ENCODE measurements at regions not wholly inside any gene's neighbourhood (a gene's known extent, or its start where the extent isn't known, plus 50 kb on each side); places are given as distances from the start of the nearest gene placed in this dataset.
"Not testable (repeated sequence)": the region's sequence is repeated elsewhere in the genome, so short reads cannot be mapped to it uniquely, and the experiment has no call there.

DNA sequence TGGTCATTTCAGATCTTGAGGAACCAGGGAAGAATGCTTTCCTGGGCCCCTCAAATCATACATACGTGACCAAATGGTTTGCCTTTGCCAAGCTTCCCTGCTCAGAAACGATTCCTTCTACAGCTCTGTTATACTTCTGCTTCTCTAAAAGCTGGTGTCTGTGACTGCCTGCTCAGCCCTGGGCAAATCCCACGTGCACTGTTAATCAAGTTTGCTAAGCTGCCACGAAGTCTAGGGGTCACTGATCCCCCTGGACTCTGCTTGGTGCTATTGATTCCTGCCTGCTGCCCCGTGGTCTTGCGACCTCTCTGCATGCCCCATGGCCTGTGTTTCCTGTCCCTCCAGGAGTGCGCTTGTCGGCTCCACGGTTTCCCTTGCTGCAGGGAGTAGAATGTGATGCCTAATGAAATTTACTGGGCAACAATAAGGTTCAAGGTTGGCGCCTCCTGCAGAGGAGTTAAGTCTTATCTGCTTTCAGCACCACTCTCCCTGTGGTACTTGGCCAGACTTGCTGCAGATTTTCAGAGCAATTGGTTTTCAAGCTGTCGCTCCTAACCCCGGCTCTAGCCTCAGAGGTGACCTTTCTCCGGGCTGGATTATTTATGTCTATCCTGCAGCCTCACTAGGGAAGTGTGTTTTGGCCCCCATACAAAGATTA, 201.6 kb upstream of the FZD8 start:
- in situ Hi-C loops (cut with HindIII; ENCODE audit: low sequenced_read_pairs), result no loop called here

GRCh38 chr10:35838054-35838453, 196.0 kb upstream of the FZD8 start:
- in situ Hi-C loops (cut with HindIII; ENCODE audit: low sequenced_read_pairs), result no loop called here

- in situ Hi-C loops (cut with HindIII; ENCODE audit: low sequenced_read_pairs), result no loop called here
These were observed 193.4 kb upstream of the FZD8 start for GRCh38 chr10:35835545-35835944.

GRCh38 chr10:35834877-35835494, 192.9 kb upstream of the FZD8 start:
- in situ Hi-C loops (cut with HindIII; ENCODE audit: low sequenced_read_pairs), result no loop called here

GRCh38 chr10:35827783-35828182, 185.7 kb upstream of the FZD8 start:
- in situ Hi-C loops (cut with HindIII; ENCODE audit: low sequenced_read_pairs), result no loop called here

DNA sequence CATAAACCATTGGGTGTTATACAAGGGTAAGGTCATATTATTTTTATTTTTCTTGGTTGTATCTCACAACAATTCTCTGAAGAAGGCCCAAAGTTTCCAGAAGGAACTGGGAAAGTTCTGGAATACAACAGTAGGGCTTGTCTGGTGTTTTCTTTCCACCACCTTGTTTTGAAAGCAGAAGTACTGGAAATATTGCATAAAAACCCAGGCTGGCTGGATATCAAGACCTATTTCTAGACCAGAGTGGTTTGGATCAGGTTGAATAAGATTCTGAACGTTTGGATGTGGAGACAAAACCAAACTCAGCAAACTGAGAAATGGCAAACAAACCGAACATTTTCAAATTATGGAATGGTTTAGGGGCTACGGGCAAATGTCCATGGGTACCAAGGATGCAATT, 182.6 kb upstream of the FZD8 start:
- in situ Hi-C loops (cut with HindIII; ENCODE audit: low sequenced_read_pairs), result no loop called here

DNA sequence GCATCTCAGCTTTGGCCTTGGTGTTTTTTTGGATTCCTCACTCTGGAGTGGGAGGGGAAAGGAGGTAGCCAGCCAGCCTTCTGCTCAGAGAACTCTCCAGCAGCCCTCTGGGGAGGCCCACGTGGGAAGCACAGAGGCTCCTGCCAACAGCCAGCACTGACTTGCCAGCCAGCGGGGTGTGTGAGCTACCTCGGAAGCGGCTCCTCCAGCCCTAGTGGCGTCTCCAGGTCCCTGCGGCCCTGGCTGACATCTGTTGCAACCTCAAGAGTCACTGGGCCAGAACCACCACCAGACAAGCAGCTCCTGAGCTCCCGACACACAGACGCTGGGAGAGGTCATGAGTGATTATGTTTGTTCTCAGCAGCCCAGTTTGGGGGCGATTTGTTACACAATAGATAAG, 180.2 kb upstream of the FZD8 start:
- in situ Hi-C loops (cut with HindIII; ENCODE audit: low sequenced_read_pairs), result no loop called here

DNA sequence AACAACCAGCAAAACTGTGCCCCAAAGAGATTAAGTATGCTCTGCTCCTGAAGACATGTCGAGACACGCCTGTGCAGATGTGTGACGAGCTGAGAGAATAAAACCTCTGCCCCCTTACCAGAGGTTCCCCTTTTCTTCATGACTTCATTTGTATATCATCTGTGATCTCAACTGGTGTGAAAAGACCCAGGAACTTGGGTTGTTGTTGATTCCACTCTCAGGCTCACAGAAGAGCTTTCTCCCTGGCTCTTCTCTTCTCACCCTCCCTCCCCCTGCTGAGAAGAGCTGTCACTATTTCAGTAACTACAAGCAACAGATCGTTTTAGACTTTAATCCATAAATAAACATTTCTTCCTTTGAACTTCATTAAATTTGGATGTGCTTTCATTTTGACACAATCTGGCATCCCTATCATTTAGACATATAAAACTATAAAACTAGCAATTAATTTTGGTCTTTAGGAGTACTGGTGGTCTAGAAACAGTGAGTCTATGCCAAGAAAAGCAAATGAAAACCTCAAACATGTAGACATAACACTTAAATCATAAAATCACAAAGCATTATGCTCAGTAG, 179.3 kb upstream of the FZD8 start:
- in situ Hi-C loops (cut with HindIII; ENCODE audit: low sequenced_read_pairs), result no loop called here

- in situ Hi-C loops (cut with HindIII; ENCODE audit: low sequenced_read_pairs), result no loop called here
These were observed 177.6 kb upstream of the FZD8 start for GRCh38 chr10:35819736-35820135.

DNA sequence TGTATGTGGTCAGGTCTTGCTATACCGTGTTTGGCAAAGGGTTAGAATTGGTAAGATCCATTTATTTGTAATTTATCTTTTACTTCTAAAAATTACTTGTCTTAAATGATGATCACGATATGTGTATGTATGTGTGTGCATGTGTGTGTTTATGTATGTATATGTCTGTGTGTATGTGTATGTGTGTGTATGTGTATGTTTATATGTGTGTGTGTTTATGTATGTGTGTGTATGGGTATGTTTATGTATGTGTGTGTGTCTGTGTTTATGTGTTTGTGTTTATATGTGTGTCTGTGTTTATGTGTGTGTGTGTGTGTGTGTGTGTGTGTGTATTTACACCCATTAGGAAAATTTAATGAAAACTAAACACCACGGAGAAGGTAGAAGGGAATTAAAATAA, 176.9 kb upstream of the FZD8 start:
- in situ Hi-C loops (cut with HindIII; ENCODE audit: low sequenced_read_pairs), result no loop called here

- in situ Hi-C loops (cut with HindIII; ENCODE audit: low sequenced_read_pairs), result not testable (repeated sequence)
These were observed 175.0 kb upstream of the FZD8 start for GRCh38 chr10:35817109-35817508.

GRCh38 chr10:35813219-35813618, 171.1 kb upstream of the FZD8 start:
- in situ Hi-C loops (cut with HindIII; ENCODE audit: low sequenced_read_pairs), result no loop called here

GRCh38 chr10:35808344-35808743, 166.2 kb upstream of the FZD8 start:
- in situ Hi-C loops (cut with HindIII; ENCODE audit: low sequenced_read_pairs), result no loop called here

DNA sequence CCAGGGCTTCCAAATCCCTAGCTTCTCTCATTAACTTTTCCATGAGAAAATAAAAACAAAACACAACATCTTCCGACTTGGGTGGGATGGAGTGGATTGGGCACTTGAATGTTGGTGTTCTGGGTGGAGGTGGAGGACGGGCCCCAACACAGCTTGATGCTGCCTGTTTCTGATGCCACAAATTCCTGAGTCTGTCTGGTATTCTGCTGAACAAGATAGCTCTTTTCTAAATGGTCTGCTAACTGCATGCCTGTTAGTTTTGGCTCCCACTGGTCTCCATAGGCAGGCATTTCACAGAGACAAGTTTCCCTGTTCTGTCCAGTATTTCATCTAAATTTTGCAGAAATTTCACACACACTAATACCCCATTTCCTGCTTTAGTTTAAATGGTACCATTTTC, 160.9 kb upstream of the FZD8 start:
- in situ Hi-C loops (cut with HindIII; ENCODE audit: low sequenced_read_pairs), result no loop called here

DNA sequence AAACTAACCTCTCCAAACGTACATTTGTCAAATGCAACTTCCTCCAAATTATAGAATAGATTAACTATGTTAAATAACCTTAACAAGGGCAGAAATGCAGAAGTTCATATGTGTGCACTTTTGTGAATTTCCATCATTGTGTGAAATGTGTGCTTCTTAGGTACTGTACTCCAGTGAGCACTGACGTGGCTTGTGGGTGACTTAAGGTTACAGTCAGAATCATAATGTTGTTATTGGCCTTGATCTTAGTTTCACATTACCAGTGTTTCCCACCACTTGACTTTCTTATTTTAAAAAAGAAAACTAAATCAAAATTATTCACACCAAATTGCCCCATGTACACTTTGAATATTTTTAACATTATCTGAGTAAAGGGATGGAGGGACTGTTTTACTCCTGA, 155.1 kb upstream of the FZD8 start:
- in situ Hi-C loops (cut with HindIII; ENCODE audit: low sequenced_read_pairs), result no loop called here

DNA sequence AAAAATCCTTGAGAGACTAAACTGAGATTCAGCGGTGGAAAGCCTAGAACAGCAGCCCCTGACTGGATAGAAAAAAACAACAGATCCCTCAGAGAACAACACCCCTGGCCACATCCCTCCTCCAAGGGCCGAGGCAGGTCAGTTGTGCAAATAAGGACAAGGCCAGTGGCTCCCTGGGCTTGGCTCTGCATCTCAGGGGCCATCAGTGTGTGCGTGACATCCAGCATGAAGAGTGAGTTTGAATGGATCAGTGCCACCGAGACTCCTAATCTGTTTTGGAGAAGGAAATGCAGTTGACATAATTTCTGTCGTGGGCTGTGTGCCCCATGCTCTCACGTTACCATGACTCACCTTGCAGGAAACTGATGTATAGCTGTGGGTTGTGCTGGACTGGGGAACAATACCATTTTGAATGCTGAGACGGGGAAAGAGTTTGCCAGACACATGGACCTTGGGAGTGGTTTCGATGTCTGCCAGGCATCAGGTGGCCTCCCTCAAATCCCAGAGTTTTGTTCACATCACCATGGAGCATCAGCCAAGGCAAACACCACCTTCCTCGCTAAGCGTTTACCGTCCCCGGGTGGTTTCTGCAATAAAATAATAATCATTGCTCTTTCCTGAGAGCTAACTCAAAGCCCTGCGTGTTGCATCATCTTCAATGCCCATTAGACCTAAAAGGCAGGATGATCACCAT, 153.2 kb upstream of the FZD8 start:
- in situ Hi-C loops (cut with HindIII; ENCODE audit: low sequenced_read_pairs), result no loop called here

- in situ Hi-C loops (cut with HindIII; ENCODE audit: low sequenced_read_pairs), result no loop called here
These were observed 152.6 kb upstream of the FZD8 start for GRCh38 chr10:35794703-35795102.

DNA sequence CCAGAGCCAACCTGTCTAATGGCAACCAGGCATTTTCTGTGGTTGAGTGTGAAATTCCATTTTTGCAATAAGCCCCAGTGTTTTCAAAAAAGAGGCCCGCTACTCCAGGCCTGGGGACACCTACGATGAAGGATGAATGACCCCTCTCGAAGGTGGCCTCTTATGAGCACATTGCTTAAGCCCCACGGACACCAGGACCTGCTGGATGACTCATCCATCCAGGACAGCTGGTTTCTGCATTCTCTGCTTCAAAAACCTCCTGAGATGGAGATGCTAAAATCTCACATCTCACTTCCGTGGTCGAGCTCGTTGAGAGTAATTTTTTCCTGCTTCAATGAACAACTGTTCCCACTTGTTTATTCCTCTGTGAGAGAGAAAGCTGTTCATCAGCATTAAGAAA, 150.2 kb upstream of the FZD8 start:
- in situ Hi-C loops (cut with HindIII; ENCODE audit: low sequenced_read_pairs), result no loop called here

DNA sequence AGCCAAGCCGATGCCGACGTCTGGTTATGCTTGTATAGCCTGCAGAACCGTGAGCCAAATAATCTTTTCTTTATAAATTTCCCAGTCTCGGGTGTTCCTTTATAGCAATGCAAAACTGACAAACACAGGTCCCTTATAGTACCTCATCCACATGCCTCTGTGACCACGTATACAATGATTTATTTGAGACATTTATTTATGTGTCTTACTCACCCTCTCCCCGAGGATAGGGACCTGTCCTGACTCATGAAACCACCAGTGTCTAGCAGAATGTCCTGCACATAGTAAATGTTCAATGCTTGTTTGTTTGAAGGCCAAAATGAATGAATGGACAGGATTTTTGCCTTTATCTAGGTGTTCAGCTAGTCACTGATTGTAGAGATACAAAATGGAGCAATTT, 147.9 kb upstream of the FZD8 start:
- in situ Hi-C loops (cut with HindIII; ENCODE audit: low sequenced_read_pairs), result no loop called here

DNA sequence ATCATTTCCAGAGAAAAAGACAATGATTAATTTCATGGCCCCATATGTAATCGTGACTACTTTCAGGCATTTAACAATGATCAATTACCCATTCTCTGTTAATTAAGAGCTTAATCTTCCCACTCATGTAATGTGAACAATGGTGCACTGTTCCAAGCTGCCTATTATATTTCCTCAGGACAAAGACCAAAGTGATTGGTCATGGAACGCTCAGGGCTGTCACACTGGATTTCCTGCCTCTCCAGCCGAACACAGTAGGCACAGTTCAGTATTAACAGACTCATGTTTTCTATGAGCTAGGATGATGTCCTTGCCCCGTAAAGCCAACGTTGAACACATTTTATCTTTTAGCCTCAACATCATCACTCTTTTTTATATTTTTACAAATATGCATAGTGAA, 142.7 kb upstream of the FZD8 start:
- in situ Hi-C loops (cut with HindIII; ENCODE audit: low sequenced_read_pairs), result no loop called here

DNA sequence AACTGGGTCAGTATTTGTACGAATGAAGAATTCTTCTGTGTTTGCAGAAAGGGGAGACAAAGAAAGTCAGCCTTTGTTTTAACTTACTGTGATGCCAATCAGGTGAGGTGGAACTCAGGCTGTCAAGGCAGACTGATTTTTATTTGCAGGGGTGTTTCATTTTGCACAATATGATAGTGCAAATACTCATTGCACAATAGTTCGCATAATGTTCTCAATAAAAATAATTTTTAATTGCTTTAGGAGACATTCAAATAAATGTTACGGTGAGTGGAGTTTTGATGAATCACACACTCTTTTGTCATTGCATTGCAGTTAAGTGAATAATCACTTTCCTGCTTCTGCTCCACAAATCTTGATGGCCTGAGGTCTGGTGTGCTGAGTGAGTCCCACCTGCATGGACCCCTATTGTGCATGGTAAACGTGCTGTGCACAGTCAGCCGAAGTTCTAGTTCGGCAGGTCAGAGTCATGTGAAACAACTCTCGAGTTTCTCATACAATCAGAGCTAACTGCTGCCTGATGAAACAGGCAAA, 141.3 kb upstream of the FZD8 start:
- in situ Hi-C loops (cut with HindIII; ENCODE audit: low sequenced_read_pairs), result no loop called here

DNA sequence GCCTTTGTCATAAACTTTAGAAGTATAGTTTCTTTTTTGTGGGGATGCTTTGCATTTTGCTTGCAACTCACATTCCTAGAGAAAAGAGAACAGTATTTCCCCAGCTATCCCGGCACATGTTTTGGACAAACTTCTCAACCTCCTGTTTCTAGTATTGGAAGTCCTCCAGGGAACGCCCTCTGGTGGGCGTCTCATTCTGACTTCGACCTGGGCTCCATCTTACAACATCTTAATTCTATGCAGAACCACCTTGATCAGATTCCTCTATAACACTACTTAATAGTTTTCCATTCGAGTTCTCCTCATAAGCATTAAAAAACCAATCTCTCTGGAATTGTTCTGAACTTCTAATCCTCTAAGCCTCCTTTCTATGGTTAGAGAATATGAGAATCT, 139.5 kb upstream of the FZD8 start:
- in situ Hi-C loops (cut with HindIII; ENCODE audit: low sequenced_read_pairs), result no loop called here

All from DLD1 (cell line).